ENCODE measurements at regions not wholly inside any gene's neighbourhood (a gene's known extent, or its start where the extent isn't known, plus 50 kb on each side); places are given as distances from the start of the nearest gene placed in this dataset.

DNA sequence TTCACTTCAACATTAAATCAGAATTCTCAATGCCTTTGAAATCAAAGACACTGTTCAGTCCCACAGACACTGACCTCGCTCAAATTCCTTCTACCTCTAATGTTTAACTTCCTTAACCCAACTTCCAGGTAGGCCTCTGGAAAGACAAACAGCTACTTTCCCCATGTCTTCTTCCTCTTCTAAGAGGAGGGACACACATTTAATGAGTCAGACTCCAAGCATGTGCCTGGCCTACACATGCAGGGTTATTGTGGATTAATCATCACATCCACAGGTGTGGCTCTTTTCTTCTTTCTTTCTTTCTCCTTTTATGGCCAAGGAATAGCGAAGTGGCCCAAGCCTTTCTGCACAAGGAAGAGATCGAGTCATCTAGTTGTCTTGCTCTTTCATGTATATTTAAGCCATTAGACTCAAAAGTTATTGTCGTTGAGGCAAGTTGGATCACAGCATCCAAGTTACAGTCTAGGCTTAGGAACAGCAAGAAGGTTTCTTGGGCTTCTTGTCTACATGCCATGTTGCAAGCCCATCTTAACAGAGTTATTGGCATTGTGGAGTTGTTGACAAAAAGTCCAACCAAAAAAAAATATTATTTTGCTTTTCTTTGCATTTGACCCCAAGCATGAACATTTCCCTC is 387.8 kb downstream of the IRS1 start:
- TF ChIP-seq, protein P1, sequence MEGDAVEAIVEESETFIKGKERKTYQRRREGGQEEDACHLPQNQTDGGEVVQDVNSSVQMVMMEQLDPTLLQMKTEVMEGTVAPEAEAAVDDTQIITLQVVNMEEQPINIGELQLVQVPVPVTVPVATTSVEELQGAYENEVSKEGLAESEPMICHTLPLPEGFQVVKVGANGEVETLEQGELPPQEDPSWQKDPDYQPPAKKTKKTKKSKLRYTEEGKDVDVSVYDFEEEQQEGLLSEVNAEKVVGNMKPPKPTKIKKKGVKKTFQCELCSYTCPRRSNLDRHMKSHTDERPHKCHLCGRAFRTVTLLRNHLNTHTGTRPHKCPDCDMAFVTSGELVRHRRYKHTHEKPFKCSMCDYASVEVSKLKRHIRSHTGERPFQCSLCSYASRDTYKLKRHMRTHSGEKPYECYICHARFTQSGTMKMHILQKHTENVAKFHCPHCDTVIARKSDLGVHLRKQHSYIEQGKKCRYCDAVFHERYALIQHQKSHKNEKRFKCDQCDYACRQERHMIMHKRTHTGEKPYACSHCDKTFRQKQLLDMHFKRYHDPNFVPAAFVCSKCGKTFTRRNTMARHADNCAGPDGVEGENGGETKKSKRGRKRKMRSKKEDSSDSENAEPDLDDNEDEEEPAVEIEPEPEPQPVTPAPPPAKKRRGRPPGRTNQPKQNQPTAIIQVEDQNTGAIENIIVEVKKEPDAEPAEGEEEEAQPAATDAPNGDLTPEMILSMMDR (IDR thresholded peaks at IDR 0.05): no peak
- TF ChIP-seq POLR2A (IDR thresholded peaks at IDR 0.05): no peak
